Activated naive CD4-positive, alpha-beta T cell treated with Interleukin-2 at 50 U/mL for 16 hours (primary cell): ENCODE measurements at regions not wholly inside any gene's neighbourhood (a gene's known extent, or its start where the extent isn't known, plus 50 kb on each side); places are given as distances from the start of the nearest gene placed in this dataset.
"Not testable (repeated sequence)": the region's sequence is repeated elsewhere in the genome, so short reads cannot be mapped to it uniquely, and the experiment has no call there.

Source experiments
- DNase-seq: peaks from one replicate; pipeline ENCODE4 v3.0.0-alpha.2; 2020

DNA sequence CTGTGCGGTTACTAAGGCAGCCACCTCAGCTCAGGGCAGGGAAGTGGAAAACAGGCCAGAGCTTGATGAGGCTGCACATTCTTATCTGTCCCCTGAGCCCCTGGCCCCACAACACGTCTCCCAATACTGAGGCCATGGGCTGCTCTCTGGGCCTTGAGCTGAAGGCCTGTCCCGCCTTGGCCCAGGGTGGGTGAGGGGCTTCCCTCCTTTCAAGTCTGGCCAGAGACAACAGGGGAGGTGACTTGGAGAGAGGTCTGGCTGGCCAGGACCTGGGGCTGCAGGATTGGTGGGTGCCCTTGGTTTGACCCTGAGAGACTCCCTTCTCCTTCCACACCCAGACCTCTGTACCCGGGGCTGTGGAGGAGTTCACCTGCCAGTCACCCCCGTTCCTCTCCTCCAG, 563.8 kb downstream of the PTPRU start:
- no peak for DNase-seq

DNA sequence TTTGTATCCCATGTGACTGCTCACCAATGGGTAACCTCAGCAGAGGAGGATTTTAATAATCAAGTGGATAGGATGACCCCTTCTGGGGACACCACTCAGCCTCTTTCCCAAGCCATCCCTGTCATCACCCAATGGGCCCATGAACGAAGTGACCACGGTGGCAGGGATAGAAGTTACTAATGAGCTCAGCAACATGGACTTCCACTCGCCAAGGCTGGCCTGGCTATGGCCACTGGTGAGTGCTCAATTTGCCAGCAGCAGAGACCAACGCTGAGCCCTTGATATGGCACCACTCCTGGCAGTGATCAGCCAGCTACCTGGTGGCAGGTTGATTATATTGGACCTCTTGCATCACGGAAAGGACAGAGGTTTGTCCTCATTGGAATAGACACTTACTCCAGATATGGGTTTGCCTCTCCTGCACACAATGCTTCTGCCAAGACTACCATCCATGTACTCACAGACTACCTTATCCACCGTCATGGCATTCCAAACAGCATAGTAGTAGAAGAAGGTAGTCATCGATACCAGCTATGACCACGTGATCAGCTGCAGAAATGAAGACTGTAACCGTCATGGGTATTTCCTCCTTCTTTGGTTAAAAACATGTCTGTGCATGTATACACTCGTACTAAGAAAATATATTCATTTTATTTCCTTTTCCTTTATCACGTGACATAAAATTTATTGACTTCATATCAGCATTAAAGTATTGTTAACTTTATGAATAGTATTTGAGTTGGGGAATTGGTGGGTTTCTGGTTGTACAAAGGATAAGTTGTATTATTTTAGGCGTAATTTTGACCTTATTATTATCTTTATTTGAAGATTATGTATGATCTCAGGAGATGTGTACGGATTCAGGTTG, 562.6 kb downstream of the PTPRU start:
- no peak for DNase-seq

DNA sequence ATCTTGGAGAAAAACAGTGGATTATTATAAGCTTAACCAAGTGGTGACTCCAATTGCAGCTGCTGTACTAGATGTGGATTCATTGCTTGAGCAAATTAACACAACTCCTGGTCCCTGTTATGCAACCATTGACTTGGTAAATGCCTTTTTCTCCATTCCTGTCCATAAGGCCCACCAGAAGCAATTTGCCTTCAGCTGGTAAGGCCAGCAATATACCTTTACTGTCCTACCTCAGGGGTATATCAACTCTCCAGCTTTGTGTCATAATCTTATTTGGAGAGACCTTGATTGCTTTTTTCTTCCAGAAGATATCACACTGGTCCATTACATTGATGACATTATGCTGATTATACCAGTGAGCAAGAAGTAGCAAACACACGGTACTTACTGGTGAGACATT, 560.8 kb downstream of the PTPRU start:
- DNase-seq, result not testable (repeated sequence)

DNA sequence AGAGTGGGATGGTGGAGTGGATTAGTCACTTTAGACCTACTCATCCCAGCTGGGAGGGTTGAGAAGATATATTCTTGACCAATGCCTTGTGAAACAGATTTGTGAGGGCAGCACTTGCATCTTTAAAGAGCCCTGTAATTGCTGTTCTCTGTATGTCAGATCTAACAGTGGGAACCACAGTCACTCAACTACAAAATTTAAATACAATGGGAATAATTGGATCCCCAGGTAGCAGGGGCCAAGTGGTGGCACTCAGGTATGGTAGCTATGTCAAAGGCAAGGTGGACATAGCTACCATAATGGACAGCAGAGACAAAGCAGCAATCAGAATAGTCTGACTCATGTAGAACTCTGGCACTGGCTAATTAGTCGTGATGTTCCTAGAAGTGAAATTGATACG, 559.6 kb downstream of the PTPRU start:
- not testable (repeated sequence) for DNase-seq

DNA sequence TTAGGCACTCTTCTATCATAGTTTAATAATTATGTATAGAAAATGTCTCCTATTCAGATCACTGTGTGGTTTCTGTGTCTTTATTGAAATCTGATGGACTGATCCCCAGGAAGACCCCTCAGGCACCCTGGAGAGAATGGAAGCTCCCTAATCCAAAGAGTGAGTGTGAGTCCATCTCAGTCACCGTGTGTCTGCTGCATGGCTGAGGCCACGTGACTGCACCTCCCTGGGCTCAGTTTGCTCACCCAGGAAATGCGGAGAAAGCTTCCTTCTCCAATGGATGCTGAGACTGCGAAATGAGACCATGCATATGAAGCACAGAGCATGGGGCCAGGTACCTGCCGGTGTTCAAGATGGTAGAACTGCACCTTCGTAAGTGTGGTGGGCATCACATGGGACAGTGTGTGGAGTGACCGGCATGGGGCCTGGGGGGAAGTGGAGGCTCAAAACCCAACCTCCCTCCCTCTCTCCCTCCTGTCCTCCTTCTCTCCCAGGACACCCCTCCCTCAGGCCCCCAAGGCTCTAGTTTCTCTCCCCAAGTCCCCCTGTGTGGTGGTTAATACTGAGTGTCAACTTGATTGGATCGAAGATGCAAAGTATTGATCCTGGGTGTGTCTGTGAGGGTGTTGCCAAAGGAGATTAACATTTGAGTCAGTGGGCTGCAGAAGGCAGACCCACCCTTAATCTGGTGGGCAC, 557.5 kb downstream of the PTPRU start:
- no peak for DNase-seq

DNA sequence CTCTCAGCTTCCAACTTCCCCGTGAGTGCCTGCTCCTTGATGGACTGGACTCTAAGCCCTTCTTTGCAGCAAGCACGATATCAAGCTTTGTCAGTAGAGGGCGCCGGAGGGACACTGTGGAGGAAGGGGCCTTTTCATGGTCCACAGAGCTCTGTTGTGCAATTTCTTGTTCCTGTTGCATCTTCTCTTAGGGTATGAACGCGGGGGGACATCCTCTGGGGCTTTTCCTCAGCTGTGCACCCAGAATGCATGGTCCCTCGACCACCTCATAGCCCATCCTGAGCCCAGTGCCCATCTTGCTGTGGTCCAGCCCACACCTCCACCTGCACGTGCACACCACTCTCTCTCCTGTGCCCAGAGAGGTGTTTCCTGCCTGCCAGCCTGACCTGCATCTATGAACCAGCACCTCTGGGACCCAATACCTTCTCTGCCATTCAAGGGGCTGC, 556.8 kb downstream of the PTPRU start:
- DNase-seq, result peak; percentile 47

DNA sequence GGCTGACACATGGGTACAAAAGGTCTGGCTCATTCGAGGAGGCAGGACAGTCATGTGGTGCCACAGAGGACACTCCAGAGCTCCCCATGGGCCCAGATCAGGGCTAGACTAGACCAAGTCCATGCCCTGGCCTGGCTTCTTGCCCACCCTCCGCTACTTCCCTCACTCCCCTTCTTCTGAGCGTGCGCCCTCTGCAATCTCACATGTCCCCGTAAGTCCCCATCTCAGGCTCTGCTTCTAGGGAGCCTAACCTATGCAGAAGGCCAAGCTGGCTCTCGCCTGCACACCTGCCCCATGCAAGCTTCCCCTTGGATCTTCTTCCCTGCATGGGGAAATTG, 553.6 kb downstream of the PTPRU start:
- DNase-seq, result no peak

DNA sequence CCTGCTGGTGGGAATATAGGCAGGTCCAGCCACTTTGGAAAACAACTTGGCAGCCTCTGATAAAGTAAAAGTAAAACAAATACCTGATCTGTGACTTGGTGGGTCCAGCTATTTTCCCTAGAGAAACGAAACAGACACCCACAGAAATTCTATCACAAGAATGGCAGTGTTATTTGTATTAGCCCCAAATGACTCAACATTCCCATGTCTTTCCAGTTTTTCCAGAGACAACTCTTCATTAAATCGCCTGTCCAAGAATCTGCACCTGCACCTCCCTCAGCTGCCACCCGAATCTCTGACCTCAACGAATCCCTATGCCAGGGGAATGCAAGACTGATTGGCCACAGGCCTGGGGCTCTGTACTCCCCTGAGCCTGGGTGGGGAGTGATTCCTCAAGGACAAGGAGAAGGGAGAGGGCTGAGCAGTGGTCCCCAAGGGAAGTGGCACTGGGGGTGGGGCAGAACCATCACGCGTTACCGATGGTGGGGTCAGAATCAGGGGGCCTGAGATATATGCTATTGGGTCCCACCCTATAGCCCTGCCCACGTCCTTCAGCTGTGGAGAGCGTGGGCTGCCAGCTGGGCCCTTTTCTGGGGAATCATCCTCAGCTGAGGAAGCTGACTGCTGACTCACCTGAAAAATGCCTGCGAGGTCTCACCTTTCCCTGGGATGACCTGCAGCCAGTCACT, 553.0 kb downstream of the PTPRU start:
- DNase-seq, result no peak

DNA sequence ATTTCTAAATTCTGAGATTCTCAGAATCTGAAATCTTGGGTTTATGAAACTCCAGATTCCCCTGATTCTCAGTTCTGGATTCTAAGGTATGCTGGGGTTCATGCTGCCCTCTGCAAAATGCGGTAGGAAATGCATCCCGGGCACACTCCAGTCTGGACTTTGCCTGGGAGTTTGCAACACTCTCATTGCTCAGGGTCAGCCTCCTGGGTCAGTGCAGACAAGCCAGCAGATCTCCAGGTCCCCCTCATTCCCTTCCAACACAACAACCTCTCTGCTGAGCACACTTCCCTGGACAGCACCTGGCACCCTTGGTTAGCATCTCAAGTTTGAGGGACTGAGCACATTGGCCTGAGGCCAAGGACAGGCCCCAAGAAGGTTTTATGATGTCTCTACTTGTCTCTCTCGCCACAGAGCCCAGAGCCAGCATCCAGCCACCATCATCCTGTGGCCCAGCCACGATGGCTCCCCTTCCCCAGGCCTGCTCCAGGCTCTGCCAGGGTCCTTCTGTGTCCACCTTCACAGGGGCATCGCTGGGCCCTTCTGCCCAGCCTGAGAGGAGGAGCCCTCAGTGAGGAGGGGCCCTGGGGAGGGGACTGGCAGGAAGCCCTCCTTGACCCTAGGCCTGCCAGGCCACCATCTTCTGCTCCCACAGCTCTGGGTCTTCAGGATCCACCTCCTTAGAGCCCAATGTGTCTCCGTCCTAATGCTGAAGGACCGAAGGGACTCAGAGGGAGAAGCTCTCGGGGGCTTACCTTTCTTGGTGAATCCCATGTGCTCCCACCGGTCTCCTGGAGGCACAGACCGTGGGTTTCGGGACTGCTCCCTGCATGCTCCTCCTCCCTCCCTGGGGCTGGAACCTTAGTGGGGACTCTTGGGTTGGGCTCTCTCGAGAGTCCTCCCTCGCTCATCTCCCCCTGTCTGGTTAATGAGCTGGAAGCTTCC, 550.7 kb downstream of the PTPRU start:
- no peak for DNase-seq

DNA sequence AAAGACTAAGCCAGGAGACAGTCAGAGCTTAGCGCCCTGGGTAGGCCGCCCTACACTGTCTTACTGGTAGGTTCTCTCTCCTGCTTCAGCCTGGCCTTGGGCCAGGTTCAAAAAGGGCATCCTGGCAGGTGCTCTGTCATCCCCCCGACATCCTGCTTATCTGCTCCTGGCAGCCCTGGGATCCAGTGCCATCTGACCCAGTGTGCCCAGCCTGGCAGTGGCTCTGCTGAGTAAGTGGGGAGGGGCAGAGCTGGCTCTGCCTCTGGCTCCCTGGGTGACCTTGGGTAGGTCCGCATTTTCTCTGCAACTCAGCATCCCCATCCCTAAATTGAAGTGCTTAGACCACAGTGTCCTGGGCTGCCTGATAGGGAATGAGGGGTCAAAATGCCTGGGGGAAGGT, 549.9 kb downstream of the PTPRU start:
- no peak for DNase-seq

DNA sequence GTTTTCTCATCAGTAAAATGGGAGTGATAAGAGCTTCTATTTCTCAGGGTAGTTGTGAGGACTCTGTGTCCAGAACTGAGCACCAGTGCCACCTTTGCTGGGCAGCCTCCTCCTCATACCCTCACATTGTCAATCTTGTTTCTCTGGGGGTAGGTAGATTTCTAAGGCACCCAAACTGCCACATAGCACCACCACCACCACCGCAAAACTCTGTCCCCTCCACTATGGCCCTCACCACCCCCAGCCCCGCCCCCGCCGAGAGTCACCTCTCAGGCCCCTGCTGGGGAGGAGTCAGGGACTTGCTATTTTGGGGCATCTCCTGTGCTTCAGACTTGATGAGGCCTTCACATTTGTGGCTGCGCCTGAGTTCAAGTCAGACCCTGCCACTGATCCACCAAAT, 549.2 kb downstream of the PTPRU start:
- no peak for DNase-seq

DNA sequence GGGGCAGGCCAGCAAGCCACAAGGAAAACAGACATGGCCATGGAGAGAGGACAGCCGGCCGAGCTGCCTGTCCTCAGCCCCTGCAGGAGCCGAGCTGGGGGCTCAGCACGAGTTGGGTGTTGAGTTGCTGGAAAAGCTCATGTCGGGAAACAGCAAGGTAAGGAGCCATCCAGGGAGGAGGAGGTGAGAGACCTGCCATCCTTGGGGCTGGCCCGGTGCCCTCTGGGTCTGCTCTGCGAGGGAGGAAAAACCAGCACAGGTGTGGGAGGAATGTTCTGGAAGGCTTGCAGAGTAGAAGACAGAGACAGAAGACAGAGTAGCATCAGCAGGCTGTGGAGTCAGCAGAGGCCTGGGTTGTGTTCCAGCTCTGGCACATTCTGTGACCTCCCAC, 548.8 kb downstream of the PTPRU start:
- no peak for DNase-seq

DNA sequence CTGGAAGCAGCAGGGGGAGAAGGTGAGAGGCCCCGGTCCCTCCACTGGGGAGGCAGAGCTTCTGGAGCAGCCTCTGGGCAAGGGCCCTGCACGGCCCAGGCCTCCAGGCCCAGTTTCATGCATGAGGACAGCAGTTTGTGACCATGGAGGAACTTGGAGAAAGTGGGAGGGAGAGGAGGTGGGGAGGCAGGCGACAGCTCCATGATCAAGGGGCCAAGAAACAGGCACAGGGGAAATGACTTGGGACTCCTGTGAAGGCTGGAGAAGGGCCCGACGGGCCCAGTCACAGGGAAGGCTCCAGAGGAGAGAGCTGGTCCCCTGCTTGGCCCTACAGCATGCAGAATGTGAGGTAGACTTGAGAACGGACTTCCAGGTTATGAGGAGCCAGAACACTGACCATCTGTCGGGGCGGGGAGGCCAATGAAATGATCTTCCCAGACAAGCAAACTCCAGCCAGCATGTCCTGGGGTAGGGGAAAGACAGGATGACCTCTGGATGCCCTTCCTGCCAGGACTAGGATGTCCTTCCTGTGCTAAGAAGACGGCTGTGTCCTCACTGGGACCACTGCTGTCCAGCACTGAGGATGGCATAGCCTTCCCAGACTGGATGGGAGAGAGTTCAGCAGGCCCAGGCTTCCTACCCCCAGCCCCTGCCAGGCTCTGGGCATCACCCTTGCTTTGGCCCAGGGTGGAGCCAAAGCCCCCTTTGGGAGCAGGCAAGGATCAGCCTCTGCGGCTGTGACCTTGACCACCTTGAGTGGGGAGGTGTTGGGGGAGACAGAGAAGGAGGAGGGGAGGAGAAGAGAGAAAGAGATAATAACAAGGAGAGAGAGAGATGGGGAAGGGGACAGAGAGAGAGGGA, 548.2 kb downstream of the PTPRU start:
- no peak for DNase-seq

DNA sequence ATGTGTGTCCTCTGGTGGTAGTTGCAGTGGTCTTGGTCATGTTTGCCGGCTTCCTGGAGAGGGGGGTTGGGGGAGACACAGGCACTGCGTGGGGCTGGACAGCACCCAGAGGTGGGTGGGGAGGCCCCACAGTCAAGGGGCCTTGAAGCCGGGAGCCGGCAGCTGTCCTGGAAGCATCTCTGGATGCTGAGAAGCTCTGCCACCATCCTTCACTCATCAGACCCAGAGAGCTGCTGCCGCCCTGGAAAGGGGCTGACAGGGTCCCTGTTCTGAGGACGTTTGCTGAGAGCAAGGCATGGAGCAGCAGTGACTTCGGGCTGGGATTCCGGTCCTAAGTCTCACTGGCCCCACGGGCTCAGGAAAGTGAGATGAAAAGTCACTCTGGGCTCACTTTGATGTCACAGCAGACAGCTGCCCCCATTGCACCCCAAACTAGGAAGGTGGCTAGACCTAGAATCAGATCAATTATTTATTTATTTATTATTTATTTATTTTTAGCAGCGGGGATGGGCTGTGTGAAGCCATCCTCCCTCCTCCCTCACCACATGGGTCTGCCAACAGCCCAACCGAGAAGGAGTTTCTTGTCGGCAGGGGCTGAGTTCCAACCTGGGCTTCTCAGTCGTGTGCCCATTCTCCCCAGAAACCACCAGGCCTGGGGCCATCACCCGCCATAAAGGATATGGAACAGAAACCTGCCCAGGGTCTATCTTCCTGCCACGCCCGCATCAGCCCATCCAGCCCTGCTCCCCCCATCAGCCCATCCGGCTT, 547.4 kb downstream of the PTPRU start:
- no peak for DNase-seq

DNA sequence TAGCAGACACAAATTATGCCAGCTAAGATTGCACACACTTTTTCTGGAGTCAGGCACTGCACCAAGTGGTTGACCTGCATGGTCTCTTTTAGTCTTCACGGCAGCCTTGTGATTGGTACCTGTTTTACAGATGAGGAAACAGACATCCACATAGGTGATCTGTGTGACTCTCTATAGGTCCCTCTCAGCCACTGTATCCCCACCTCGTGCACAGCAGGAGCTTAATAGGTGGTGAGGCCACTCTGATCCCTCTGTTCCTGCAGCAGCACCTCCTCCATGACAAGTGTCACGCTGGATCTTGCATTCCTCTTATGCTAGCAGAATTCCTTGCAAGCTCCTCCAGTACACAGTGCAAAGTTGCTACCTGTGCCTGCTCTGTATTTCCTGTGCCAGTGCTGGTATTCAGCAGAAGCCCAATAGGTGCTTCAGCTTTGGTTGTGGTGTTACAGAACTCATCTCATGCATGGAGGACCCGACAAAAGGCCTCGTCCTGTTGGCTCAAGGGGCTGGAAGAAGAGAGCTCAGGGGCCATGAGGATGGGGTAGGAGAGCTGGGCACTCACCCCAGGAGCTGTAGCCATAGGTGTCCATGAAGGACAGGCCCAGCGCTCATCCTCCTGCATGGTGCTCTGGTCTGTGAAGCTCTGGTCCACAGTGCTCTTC, 546.7 kb downstream of the PTPRU start:
- DNase-seq, result no peak

DNA sequence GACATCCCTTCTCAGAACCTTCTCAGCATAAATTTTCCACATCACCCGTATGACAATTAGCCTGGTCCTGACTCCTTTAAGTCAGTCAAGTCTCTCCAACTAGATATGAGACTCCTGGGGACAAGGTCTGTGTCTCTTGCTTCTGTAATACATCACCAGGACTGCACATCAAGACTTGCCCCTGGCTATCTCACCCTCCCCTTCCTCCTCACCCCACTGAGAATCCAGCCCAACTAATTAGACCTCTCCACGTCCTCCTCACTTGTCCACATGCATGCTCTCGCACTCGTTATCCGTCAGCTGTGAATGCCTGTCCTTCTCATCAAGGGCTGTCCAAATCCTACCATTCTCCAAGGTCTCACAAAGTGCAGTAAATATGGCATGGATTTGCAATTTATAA, 542.8 kb downstream of the PTPRU start:
- no peak for DNase-seq

DNA sequence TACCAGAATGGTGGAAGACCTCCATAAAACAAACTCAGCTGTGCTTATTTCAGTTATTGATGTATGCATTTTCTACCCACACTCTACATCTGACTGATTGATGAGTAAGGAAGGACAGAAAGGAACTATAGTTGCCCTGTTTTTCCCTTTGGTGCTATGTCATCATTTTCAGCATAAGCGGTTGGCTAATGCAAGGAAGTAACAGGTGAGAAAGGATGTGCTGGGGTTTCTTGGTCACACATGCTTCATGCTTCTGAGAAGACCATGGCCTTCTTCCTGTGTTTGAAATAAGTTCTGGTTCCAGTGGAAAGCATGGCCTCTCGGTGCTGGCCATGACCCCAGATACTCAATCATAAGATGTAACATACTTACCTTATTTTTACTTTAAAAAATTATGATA, 541.2 kb downstream of the PTPRU start:
- DNase-seq, result no peak

DNA sequence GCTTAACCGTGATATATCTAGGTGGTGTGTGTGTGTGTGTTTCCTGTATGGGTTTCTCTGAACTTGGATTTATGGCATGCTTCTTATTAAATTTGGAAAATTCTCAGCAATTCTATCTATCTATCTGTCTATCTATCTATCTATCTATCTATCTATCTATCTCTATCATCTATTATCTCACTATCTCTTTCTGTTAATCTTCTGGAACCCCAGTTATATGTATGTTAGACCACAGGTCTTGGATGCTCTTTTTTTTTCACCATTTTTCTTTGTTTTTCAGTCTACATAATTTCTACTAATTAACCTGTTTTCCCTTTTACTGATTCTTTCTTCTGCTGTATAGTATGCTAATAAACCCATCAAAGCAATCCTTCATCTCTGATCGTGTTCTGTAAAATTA, 538.0 kb downstream of the PTPRU start:
- DNase-seq, result no peak

DNA sequence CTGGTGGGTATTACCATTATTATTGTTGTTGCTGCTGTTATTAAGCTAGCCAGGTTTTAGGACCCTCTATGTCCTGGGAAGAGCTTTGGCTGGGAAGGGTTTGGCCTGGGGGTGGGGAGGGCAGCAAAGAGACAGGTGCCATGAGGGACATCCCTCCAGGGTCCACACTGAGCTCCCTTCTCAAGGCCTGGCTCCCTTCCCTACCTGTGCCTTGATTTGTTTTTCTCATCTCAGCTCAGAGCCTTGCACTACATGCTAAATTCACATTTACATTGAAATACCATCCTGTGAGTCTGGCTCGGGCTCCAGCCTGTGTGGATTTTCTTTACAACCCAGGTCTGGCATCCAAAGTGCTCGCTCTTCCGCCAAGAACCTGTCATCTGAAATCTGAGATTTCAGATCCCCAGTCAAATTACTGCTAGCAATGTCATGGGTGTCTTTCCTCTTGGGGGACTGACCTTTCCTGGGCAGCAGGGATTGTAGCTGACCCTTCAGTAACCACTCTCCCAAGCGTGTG, 536.3 kb downstream of the PTPRU start:
- DNase-seq, result no peak

DNA sequence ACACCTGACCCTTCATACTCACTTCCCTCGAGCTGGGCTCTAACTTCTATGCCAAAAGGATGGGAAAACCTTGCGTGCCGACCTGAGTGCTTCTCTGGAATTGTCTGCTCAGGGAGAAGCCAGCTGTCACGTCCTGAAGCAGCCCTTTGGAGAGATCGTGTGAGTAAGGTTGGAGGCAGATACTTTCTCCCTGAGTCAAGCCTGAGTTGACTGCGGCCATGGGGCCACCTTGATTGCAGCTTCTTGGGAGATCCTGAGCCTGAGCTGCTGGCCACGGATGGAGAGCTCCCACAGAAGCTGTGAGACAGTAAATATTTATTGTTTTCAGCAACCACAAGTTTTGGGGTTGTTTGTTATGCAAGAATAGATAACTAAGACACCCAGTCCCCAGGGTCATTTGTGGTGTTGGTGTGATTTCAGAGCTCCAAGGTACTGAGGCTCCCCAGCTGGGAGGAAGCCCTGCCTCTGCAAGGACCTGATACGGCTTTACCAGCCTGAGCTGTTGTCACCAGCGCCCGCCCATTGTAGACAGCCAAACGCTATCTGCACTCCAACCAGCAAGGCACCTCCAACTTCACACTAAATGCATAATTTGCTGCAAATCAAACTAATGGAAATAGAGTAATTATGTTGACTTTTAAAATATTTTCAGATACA, 531.6 kb downstream of the PTPRU start:
- no peak for DNase-seq
